Sigmoid colon (tissue), 3 donors: ENCODE measurements at regions not wholly inside any gene's neighbourhood (a gene's known extent, or its start where the extent isn't known, plus 50 kb on each side); places are given as distances from the start of the nearest gene placed in this dataset.

Experiments used
- POLR2A ChIP-seq, 2 donors: fragments of 450-650 bp; IDR thresholded peaks; one replicate each; pipeline ENCODE4 v1.6.1; 2016; ENCODE audit warnings: antibody characterized with exemption in 2 of 2, mild to moderate bottlenecking in 2 of 2, moderate library complexity in 2 of 2
- TF ChIP-seq, protein P1 (sequence below), 4 experiments: fragments of 450-650 bp in 3 of 4; fragments of 200-600 bp in 1 of 4; IDR thresholded peaks; one replicate each; pipeline ENCODE4 v1.5.1; 2016 to 2019; ENCODE audit warnings: antibody characterized with exemption in 4 of 4, mild to moderate bottlenecking in 3 of 4, moderate library complexity in 2 of 4

DNA sequence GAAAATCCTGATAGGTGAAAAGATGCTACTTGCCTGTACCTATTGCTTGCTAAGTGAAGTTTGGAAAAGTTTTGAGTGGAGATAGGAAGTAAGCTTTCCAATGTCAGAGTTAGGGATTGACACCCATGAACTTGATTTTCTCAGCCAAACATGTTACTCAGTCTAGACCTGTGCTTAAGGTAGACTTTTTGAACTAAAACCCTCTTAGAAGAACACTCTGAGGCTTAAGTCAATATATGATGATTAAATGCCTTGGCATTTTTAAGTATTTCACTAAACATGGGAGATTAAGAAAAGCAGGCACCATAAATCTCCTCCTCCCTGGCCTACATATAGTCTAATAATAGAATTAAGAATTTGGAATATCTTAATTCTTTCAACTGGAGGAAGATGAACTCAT, 785.6 kb upstream of the SOX9 start:
- TF ChIP-seq, protein P1, sequence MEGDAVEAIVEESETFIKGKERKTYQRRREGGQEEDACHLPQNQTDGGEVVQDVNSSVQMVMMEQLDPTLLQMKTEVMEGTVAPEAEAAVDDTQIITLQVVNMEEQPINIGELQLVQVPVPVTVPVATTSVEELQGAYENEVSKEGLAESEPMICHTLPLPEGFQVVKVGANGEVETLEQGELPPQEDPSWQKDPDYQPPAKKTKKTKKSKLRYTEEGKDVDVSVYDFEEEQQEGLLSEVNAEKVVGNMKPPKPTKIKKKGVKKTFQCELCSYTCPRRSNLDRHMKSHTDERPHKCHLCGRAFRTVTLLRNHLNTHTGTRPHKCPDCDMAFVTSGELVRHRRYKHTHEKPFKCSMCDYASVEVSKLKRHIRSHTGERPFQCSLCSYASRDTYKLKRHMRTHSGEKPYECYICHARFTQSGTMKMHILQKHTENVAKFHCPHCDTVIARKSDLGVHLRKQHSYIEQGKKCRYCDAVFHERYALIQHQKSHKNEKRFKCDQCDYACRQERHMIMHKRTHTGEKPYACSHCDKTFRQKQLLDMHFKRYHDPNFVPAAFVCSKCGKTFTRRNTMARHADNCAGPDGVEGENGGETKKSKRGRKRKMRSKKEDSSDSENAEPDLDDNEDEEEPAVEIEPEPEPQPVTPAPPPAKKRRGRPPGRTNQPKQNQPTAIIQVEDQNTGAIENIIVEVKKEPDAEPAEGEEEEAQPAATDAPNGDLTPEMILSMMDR (IDR thresholded peaks at IDR 0.05), result no peak
- TF ChIP-seq POLR2A (IDR thresholded peaks at IDR 0.05), result no peak
